ENCODE measurements at regions not wholly inside any gene's neighbourhood (a gene's known extent, or its start where the extent isn't known, plus 50 kb on each side); places are given as distances from the start of the nearest gene placed in this dataset.
A peak's percentile ranks its signal among the peaks of the same experiment; 100 is the strongest.

DNA sequence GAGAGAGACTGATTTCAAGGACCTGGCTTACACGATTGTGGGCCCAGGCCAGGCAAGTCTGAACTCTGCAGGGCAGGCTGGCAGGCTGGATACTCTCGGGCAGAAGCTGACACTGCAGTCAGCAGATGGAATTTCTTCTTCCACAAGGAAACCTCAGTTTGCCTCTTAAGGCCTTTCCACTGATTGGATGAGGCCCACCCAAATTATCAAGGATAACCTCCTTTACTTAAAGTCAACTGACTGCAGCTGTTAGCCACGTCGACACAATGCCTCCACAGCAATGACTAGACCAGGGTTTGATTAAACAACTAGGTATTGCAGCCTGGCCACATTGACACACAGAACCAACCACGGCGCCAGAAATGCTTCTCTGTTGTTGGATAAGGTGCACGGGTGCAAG, 130.5 kb downstream of the PSMG1 start:
- Mint-ChIP-seq H3K27ac (ENCODE audit: low read depth, unreplicated experiment) (no peak overlapping the region), H3K27me3 (ENCODE audit: insufficient read depth, unreplicated experiment) (no peaks in the 10 kb centered on the region), H3K36me3 (ENCODE audit: insufficient read depth, unreplicated experiment) (peaks cover 11% of the 10 kb centered on the region), H3K4me1 (ENCODE audit: insufficient read depth, unreplicated experiment) (peaks cover 23% of the 10 kb centered on the region), H3K9me3 (ENCODE audit: unreplicated experiment) (no peaks in the 10 kb centered on the region), H3K4me3 (ENCODE audit: unreplicated experiment) (no peak overlapping the region)
- intact Hi-C loops (cut with micrococcal nuclease), result no loop called here
- no peak for DNase-seq (ENCODE audit: unreplicated experiment)
- TF ChIP-seq, protein P1, sequence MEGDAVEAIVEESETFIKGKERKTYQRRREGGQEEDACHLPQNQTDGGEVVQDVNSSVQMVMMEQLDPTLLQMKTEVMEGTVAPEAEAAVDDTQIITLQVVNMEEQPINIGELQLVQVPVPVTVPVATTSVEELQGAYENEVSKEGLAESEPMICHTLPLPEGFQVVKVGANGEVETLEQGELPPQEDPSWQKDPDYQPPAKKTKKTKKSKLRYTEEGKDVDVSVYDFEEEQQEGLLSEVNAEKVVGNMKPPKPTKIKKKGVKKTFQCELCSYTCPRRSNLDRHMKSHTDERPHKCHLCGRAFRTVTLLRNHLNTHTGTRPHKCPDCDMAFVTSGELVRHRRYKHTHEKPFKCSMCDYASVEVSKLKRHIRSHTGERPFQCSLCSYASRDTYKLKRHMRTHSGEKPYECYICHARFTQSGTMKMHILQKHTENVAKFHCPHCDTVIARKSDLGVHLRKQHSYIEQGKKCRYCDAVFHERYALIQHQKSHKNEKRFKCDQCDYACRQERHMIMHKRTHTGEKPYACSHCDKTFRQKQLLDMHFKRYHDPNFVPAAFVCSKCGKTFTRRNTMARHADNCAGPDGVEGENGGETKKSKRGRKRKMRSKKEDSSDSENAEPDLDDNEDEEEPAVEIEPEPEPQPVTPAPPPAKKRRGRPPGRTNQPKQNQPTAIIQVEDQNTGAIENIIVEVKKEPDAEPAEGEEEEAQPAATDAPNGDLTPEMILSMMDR (IDR thresholded peaks at IDR 0.05; ENCODE audit: unreplicated experiment), result no peak
- no TSS peak for BruUV-seq (replicated peaks)
- ChIA-PET CTCF (interaction anchor here (0.8 kb wide), 1 partner anchor 57 kb away, joined by 3 read pairs; no protein-coding TSS in a partner anchor), POLR2A (interaction anchor here (0.9 kb wide), 1 partner anchor 13 kb away, joined by 3 read pairs; no protein-coding TSS in a partner anchor)

DNA sequence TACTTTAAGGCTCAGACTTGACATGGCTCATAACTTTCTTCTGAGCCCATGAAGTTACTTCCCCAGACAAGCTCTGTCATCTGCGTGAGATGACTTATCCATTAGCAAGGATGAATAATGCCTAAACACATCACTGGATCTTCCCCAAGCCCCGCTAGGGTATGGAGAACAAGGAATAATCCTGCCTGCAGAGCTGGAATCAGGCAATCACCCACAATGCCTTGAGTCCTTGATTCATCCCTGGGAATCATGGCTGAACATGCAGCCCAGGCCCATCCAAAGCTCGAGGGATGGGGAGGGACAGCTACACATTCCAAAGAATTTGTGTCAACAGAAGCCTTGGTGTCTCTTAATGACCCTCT, 131.7 kb downstream of the PSMG1 start:
- Mint-ChIP-seq H3K9me3 (ENCODE audit: unreplicated experiment) (no peaks in the 10 kb centered on the region), H3K27ac (ENCODE audit: low read depth, unreplicated experiment) (peak overlapping the region; percentile 99), H3K36me3 (ENCODE audit: insufficient read depth, unreplicated experiment) (peaks cover 11% of the 10 kb centered on the region), H3K4me3 (ENCODE audit: unreplicated experiment) (no peak overlapping the region), H3K27me3 (ENCODE audit: insufficient read depth, unreplicated experiment) (no peaks in the 10 kb centered on the region), H3K4me1 (ENCODE audit: insufficient read depth, unreplicated experiment) (peaks cover 35% of the 10 kb centered on the region)
- TF ChIP-seq, protein P1 (IDR thresholded peaks at IDR 0.05; ENCODE audit: unreplicated experiment), result no peak
- CTCF ChIA-PET, result interaction anchor here (0.5 to 0.8 kb wide), 3 partner anchors 30 to 92 kb away, joined by 3 read pairs; no protein-coding TSS in a partner anchor
- no TSS peak for BruUV-seq (replicated peaks)
- intact Hi-C loops (cut with micrococcal nuclease), result no loop called here
- POLR2A ChIA-PET, result interaction anchor here (0.9 to 1.7 kb wide), 5 partner anchors 18 to 246 kb away, joined by 3 to 7 read pairs (median 4); partner anchors contain the start of gene ETS2
- DNase-seq (ENCODE audit: unreplicated experiment), result peak; percentile 33

DNA sequence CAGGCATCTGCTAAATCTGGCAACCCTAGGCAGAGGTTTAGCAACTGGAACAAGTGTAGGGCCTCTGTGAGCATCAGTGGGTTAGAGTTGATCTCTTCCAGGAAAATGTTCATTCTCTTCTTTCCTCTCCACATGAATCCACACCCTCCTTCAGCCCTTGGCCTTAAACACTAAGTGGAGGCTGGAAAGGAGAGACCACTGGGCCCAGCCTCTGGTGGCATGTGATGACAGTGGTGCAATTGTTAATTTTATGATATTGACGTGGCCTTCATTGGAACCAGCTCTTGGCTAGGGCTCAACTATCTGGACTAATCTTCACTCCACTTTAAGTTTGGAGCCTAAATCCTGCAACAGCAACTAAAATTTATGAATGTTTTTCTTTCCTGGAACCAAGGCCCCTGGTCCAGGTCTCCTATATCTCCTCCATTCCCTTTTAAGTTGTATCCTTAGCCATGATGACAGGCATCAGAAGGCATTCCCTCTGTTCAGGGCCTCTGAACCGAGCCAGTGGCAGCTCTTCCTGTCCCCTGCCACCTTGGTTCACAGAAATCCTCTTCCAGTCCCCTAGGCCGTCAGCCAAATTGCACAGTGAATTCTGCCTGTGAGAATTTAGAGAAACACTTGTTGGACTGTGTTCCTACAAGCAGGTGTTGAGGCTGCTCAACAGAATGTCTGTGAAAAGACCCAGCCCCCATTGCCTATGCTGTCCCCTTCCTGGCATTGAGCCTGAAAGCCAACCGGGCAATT, 132.2 kb downstream of the PSMG1 start:
- Mint-ChIP-seq H3K27me3 (ENCODE audit: insufficient read depth, unreplicated experiment) (no peaks in the 10 kb centered on the region), H3K4me3 (ENCODE audit: unreplicated experiment) (no peak overlapping the region), H3K4me1 (ENCODE audit: insufficient read depth, unreplicated experiment) (peaks cover 38% of the 10 kb centered on the region), H3K27ac (ENCODE audit: low read depth, unreplicated experiment) (peak overlapping the region; percentile 99), H3K36me3 (ENCODE audit: insufficient read depth, unreplicated experiment) (peaks cover 11% of the 10 kb centered on the region), H3K9me3 (ENCODE audit: unreplicated experiment) (no peaks in the 10 kb centered on the region)
- no peak for DNase-seq (ENCODE audit: unreplicated experiment)
- TF ChIP-seq, protein P1 (IDR thresholded peaks at IDR 0.05; ENCODE audit: unreplicated experiment), result no peak
- ChIA-PET CTCF (interaction anchor here (0.5 to 0.8 kb wide), 3 partner anchors 31 to 121 kb away, joined by 3 read pairs; no protein-coding TSS in a partner anchor), POLR2A (interaction anchor here (0.9 to 1.7 kb wide), 6 partner anchors 18 to 246 kb away, joined by 3 to 7 read pairs (median 4); partner anchors contain the start of gene ETS2)
- intact Hi-C loops (cut with micrococcal nuclease), result no loop called here
- BruUV-seq (replicated peaks), result no TSS peak

DNA sequence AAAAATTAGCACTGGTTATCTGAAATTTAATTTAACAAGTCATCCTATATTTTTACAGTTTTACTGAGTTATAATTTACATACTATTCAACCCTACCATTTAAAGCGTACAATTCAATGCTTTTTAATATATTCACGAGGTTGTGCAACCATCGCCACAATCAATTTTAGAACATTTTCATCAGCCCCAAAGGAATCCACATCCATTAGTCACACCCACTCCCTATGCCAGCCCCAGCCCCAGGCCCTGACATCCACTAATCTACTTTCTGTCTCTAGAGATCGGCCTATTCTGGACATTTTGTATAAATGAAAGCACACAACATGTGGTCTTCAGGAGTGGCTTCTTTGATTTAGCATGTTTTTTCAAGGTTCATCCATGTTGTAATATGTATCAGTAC, 134.7 kb downstream of the PSMG1 start:
- peak overlapping the region; percentile 39 for H3K4me3 Mint-ChIP-seq (ENCODE audit: unreplicated experiment)

More for the DNA sequence above, 134.7 kb downstream of the PSMG1 start:
- H3K4me1 Mint-ChIP-seq (ENCODE audit: insufficient read depth, unreplicated experiment), result peaks cover 38% of the 10 kb centered on the region
- BruUV-seq (replicated peaks), result TSS peak; percentile 91
- H3K27ac Mint-ChIP-seq (ENCODE audit: low read depth, unreplicated experiment), result peak overlapping the region; percentile 99
- intact Hi-C loops (cut with micrococcal nuclease), result loop anchor here (1.0 to 10.0 kb wide), 5 partner anchors 27 to 241 kb away; no protein-coding TSS in a partner anchor
- ChIA-PET CTCF (interaction anchor here (0.6 to 1.6 kb wide), 3 partner anchors 27 to 138 kb away, joined by 3 to 5 read pairs (median 3); no protein-coding TSS in a partner anchor), POLR2A (interaction anchor here (0.7 to 3.1 kb wide), 27 partner anchors 8 to 261 kb away, joined by 3 to 25 read pairs (median 5); no protein-coding TSS in a partner anchor)
- TF ChIP-seq, protein P1 (IDR thresholded peaks at IDR 0.05; ENCODE audit: unreplicated experiment), result no peak
- H3K36me3 Mint-ChIP-seq (ENCODE audit: insufficient read depth, unreplicated experiment), result peaks cover 11% of the 10 kb centered on the region
- no peaks in the 10 kb centered on the region for H3K9me3 Mint-ChIP-seq (ENCODE audit: unreplicated experiment)
- peak; percentile 86 for DNase-seq (ENCODE audit: unreplicated experiment)
- H3K27me3 Mint-ChIP-seq (ENCODE audit: insufficient read depth, unreplicated experiment), result no peaks in the 10 kb centered on the region
